Liver (tissue), 3 donors: ENCODE measurements at regions not wholly inside any gene's neighbourhood (a gene's known extent, or its start where the extent isn't known, plus 50 kb on each side); places are given as distances from the start of the nearest gene placed in this dataset.

Experiments used
- FOXA1 ChIP-seq: IDR thresholded peaks from 2 replicates; pipeline ENCODE4 v1.6.1; 2016; ENCODE audit warnings: antibody characterized with exemption
- GABPA ChIP-seq, 2 donors: IDR thresholded peaks in 1 of 2; conservative IDR thresholded peaks in 1 of 2; 2 replicates each; pipeline ENCODE4 v1.6.1; 2016; ENCODE audit warnings: antibody characterized with exemption in 2 of 2, mild to moderate bottlenecking in 1 of 2, moderate library complexity in 1 of 2
- JUND ChIP-seq, 2 donors: IDR thresholded peaks; 2 replicates each; pipeline ENCODE4 v1.6.1; 2016; ENCODE audit warnings: antibody characterized with exemption in 2 of 2
- NR2F2 ChIP-seq: IDR thresholded peaks from 2 replicates; pipeline ENCODE4 v1.6.1; 2016; ENCODE audit warnings: antibody characterized with exemption
- RAD21 ChIP-seq, 2 donors: IDR thresholded peaks; 2 replicates each; pipeline ENCODE4 v1.6.1; 2016; ENCODE audit warnings: antibody characterized with exemption in 2 of 2, mild to moderate bottlenecking in 2 of 2
- RXRA ChIP-seq, 2 donors: IDR thresholded peaks; 2 replicates each; pipeline ENCODE4 v1.6.1; 2017 to 2018; ENCODE audit warnings: antibody characterized with exemption in 2 of 2, mild to moderate bottlenecking in 1 of 2
- TAF1 ChIP-seq: conservative IDR thresholded peaks from 2 replicates; pipeline ENCODE4 v1.6.1; 2016; ENCODE audit warnings: antibody characterized with exemption, mild to moderate bottlenecking
- YY1 ChIP-seq: IDR thresholded peaks from 2 replicates; pipeline ENCODE4 v1.6.1; 2016; ENCODE audit warnings: antibody characterized with exemption, mild to moderate bottlenecking
- TF ChIP-seq, protein P1 (sequence below): fragments of 150-350 bp; IDR thresholded peaks from 2 replicates; pipeline ENCODE4 v1.5.1; 2017; ENCODE audit warnings: improper control_type of control experiment, low read depth, low read length; ENCODE audit not compliant: missing input control
- TF ChIP-seq, protein P2 (sequence below): IDR thresholded peaks from 2 replicates; pipeline ENCODE4 v1.6.1; 2016; ENCODE audit warnings: antibody characterized with exemption, mild to moderate bottlenecking
- TF ChIP-seq, protein P3 (sequence below): IDR thresholded peaks from 2 replicates; pipeline ENCODE4 v1.6.1; 2016; ENCODE audit warnings: antibody characterized with exemption
- TF ChIP-seq, protein P4 (sequence below): IDR thresholded peaks from 2 replicates; pipeline ENCODE4 v1.6.1; 2016; ENCODE audit warnings: antibody characterized with exemption
- TF ChIP-seq, protein P5 (sequence below): IDR thresholded peaks from 2 replicates; pipeline ENCODE4 v1.6.1; 2016; ENCODE audit warnings: antibody characterized with exemption
- donor health status: healthy.
- donor health status: healthy.

DNA sequence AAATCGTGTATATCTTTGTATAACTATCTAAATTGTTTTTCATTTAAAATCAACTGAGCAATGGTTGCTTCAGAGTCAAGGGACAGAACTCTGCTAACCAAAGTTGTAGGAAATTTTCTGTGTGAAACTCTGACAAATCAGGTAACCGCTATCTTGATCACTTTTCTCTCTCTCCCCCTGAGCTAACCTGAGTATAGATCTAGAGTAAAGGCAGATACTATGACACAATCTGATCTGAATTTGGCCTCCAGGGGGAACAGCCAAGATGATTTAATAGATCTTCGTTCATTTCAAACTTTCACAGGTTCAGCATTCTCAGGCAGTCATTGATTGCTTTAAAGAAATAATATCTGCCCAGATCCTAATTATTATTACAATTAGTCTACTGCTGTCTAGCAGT is 472.8 kb downstream of the NUF2 start:
- TF ChIP-seq, protein P1, sequence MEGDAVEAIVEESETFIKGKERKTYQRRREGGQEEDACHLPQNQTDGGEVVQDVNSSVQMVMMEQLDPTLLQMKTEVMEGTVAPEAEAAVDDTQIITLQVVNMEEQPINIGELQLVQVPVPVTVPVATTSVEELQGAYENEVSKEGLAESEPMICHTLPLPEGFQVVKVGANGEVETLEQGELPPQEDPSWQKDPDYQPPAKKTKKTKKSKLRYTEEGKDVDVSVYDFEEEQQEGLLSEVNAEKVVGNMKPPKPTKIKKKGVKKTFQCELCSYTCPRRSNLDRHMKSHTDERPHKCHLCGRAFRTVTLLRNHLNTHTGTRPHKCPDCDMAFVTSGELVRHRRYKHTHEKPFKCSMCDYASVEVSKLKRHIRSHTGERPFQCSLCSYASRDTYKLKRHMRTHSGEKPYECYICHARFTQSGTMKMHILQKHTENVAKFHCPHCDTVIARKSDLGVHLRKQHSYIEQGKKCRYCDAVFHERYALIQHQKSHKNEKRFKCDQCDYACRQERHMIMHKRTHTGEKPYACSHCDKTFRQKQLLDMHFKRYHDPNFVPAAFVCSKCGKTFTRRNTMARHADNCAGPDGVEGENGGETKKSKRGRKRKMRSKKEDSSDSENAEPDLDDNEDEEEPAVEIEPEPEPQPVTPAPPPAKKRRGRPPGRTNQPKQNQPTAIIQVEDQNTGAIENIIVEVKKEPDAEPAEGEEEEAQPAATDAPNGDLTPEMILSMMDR: no peak
- TF ChIP-seq JUND (IDR thresholded peaks at IDR 0.05) (no peak), TAF1 (no peak), RXRA (IDR thresholded peaks at IDR 0.05) (no peak), GABPA (IDR thresholded peaks at IDR 0.05 in 1 of 2, conservative IDR thresholded peaks at IDR 0.05 in 1 of 2) (no peak), RAD21 (IDR thresholded peaks at IDR 0.05) (no peak), FOXA1 (no peak), NR2F2 (no peak), YY1 (no peak)
- TF ChIP-seq, protein P2, sequence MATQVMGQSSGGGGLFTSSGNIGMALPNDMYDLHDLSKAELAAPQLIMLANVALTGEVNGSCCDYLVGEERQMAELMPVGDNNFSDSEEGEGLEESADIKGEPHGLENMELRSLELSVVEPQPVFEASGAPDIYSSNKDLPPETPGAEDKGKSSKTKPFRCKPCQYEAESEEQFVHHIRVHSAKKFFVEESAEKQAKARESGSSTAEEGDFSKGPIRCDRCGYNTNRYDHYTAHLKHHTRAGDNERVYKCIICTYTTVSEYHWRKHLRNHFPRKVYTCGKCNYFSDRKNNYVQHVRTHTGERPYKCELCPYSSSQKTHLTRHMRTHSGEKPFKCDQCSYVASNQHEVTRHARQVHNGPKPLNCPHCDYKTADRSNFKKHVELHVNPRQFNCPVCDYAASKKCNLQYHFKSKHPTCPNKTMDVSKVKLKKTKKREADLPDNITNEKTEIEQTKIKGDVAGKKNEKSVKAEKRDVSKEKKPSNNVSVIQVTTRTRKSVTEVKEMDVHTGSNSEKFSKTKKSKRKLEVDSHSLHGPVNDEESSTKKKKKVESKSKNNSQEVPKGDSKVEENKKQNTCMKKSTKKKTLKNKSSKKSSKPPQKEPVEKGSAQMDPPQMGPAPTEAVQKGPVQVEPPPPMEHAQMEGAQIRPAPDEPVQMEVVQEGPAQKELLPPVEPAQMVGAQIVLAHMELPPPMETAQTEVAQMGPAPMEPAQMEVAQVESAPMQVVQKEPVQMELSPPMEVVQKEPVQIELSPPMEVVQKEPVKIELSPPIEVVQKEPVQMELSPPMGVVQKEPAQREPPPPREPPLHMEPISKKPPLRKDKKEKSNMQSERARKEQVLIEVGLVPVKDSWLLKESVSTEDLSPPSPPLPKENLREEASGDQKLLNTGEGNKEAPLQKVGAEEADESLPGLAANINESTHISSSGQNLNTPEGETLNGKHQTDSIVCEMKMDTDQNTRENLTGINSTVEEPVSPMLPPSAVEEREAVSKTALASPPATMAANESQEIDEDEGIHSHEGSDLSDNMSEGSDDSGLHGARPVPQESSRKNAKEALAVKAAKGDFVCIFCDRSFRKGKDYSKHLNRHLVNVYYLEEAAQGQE: no peak
- TF ChIP-seq, protein P3, sequence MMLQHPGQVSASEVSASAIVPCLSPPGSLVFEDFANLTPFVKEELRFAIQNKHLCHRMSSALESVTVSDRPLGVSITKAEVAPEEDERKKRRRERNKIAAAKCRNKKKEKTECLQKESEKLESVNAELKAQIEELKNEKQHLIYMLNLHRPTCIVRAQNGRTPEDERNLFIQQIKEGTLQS: no peak
- TF ChIP-seq, protein P4, sequence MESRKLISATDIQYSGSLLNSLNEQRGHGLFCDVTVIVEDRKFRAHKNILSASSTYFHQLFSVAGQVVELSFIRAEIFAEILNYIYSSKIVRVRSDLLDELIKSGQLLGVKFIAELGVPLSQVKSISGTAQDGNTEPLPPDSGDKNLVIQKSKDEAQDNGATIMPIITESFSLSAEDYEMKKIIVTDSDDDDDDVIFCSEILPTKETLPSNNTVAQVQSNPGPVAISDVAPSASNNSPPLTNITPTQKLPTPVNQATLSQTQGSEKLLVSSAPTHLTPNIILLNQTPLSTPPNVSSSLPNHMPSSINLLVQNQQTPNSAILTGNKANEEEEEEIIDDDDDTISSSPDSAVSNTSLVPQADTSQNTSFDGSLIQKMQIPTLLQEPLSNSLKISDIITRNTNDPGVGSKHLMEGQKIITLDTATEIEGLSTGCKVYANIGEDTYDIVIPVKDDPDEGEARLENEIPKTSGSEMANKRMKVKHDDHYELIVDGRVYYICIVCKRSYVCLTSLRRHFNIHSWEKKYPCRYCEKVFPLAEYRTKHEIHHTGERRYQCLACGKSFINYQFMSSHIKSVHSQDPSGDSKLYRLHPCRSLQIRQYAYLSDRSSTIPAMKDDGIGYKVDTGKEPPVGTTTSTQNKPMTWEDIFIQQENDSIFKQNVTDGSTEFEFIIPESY: no peak
- TF ChIP-seq, protein P5, sequence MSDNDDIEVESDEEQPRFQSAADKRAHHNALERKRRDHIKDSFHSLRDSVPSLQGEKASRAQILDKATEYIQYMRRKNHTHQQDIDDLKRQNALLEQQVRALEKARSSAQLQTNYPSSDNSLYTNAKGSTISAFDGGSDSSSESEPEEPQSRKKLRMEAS: no peak
